SW 1271 (cell line): ENCODE measurements at regions not wholly inside any gene's neighbourhood (a gene's known extent, or its start where the extent isn't known, plus 50 kb on each side); places are given as distances from the start of the nearest gene placed in this dataset.
"Not testable (repeated sequence)": the region's sequence is repeated elsewhere in the genome, so short reads cannot be mapped to it uniquely, and the experiment has no call there.

ENCODE experiments used
- DNase-seq, 2 experiments: peaks; one replicate each; lab custom pipeline; 2025; lab: John Stamatoyannopoulos, UW

- no peak for DNase-seq
Measured at GRCh38 chr1:48084826-48085225, 87.6 kb upstream of the TRABD2B start.

DNA sequence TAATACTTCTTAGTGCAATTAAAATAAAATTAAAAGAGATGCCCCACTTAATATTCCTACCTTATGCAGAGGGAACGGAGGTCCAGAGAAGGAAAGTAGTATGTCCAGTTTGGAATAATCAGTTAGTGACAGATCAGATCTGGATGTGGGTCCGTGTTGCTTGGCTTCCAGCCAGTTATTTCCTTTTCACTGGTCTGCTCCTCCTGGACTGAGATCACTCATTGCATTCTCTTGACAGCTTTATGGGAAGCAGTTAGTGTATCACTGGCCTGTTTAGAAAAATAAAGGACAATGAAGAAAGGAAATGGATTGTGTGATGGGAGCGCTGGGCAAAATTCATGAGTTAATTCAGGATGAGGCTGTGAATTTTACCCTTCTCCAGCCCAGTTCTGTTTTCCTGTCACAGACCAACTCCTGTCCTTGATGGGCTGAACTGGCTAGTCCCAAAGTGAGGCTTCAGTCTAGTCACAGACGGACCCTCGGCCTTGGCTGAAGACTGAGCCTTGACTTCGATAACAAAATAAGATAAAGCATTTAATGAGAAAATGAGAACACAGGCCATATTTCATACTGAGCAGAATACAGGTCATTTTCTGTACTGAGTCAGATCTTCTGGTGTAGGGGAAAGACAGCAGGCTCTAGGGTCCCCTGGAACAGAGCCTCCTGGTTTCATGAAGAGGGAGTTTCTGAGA lies 85.2 kb upstream of the TRABD2B start:
- no peak for DNase-seq

GRCh38 chr1:48080331-48081255 lies 83.4 kb upstream of the TRABD2B start:
- DNase-seq = no peak

- no peak for DNase-seq
Measured at GRCh38 chr1:48079096-48079495, 81.9 kb upstream of the TRABD2B start.

GRCh38 chr1:48077795-48078222 lies 80.6 kb upstream of the TRABD2B start:
- no peak for DNase-seq

- no peak for DNase-seq
Measured at GRCh38 chr1:48076017-48076416, 78.8 kb upstream of the TRABD2B start.

- no peak for DNase-seq
Measured at GRCh38 chr1:48073798-48074530, 76.8 kb upstream of the TRABD2B start.

DNA sequence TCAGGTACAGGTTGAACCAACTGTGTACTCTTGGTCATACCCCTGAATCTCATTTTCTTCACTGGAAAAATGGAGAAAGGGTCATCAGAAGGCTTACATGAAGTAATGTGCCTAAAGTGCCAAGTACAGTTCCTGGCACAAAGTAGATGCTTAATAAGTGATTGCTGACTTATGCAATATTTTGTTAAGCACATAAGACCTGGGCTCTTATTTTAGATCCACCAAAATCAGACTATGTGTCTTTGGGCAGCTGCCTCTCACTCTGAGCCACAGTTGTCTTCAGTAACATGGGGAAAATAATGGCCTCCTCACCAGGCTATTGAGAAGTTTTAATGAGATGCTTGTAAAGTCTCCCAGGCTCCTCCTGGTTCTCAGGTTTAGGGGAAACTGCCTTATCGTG lies 74.3 kb upstream of the TRABD2B start:
- DNase-seq = no peak

DNA sequence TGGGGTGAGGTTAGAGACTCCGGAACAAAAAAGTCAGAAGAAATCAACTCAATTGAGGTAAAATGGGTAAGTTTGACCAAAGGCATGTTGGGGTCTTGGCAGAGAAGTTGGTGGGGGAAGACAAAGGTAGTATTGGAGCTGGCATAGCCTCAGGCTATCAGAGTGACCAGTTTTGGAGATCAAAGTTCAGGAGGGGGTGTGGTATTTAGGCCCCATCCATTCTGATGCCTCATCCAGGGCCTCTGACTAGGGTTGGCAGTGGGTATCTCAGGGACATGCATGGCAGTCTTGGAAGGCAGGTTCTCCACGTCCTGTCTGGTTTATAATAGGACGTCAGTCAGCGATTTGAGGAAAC lies 73.2 kb upstream of the TRABD2B start:
- no peak for DNase-seq

DNA sequence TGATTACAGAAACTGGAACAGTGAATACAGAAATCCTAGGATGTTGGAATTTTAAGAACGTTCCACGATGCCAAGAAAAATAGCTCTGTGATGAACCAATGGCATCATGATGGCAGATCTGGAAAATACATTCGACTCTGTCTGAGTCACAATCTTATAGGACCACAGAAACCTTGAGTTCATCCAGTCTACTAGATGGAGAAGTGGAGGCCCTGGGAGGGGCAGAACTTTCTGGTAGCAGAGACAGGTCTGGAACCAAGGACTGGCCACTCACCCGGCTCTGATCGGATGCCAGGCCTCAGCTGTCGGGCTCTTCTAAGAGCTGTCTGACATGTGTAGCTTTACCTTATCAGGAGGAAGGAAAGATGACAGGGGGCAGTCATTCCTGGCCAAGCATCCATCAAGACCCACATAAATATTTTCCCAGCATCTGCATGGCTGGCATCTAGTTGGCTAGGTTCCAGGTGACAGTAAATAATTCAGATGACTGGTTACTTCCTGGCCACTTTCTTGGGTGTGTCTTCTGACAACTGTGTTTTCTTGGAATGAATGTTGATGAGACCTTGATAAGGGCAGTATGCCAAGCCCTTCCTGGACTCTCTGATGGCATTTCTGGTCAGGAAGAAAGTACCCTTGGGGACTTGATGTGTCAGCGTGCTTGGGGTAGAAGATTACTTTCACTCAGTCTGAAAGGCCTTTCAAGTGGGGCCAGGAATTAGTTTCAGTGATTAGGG lies 72.6 kb upstream of the TRABD2B start:
- DNase-seq = no peak

GRCh38 chr1:48068206-48068605 lies 71.0 kb upstream of the TRABD2B start:
- DNase-seq = no peak

GRCh38 chr1:48066936-48067335 lies 69.8 kb upstream of the TRABD2B start:
- no peak for DNase-seq

- DNase-seq = not testable (repeated sequence)
Measured at GRCh38 chr1:48064693-48065092, 67.5 kb upstream of the TRABD2B start.

- no peak for DNase-seq
Measured at GRCh38 chr1:48062353-48062752, 65.2 kb upstream of the TRABD2B start.

DNA sequence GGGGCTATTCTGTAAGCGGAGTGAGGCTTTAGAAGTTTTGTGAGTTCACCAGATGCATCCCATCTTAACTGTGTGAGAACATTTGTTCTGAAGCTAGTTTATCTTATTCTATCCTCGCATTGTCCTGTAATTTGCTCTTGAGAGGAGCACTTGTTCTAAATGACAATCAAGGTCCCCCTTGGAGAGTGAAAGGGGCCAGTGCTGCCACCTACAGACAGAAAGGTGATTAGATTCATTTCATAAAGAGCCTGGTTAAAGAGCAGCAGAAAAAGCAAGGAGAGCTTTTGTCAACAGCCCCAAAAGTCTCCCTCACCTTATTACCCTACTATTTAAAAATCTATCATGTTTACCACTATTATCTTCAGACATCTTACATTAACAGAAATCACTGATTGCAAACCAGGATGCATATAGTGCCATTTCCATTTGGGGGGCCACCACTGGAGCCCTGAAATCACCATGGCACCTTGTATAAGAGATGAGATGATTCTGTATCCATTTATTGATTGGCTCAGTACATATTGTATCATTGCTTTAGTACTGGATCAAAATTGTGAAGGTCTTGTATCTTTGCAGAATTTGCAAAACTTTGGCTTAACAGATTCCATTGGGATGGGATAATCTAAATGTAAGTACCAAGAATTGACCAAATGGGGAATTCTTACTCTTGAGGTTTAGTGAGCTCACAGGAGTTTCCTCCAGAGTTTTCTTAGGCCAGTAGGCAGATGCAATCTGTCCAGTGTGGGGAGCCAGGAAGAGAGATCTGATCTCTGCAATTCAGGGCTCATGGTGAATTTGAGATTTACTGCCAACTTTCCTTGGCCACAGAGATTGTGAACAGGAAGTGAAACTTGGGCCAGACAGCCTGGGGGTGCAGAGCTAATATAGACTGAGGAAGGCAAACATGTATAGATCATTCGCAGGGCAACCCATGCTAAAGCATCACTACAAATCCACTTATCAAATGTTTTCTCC lies 64.3 kb upstream of the TRABD2B start:
- no peak for DNase-seq

GRCh38 chr1:48059289-48059688 lies 62.1 kb upstream of the TRABD2B start:
- no peak for DNase-seq

DNA sequence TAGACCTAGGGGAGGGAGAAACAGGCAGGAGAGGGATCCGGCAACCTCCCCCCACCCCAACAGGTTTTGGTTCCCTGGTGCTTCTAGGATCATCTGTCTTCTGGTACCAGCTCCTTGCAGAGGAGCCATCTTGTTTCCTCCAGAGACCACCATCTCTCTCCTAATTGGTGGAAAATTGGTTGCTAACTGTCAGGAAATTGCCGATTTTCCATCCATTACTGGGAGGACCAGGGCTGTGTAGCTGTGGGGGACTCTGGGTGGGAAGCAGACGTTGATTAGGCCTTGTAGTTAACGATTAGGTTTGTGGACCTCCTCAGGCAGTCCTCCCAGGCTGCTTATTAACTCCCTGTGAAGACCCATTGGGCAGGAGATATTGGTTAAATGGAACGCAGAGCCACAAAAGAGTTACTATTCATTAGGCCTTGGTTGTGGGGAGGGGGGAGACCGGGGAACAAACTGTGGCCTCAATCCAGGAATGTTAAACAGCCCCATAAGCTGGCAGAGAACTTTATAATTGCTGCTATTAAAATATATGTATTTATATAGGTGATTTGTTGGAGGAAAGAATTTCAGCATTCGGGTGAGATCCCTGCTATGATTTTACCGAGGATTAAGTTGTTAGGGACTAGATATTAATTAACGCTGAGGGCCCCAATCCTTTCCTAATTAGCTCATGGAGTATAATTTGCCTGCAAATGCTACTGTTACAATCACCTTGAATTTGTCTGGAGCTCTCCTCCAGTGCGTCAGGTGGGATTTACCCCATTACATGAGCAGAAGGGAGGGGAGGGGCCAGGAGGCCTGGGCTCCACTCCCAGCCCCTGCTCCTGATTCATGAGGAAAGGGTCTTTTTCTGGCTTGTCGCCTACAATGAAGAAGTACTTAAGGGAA lies 61.2 kb upstream of the TRABD2B start:
- DNase-seq = no peak

- no peak for DNase-seq
Measured at GRCh38 chr1:48057249-48057648, 60.1 kb upstream of the TRABD2B start.

GRCh38 chr1:48055876-48056764 lies 58.9 kb upstream of the TRABD2B start:
- no peak for DNase-seq
